Smooth muscle cell (in vitro differentiated cells): ENCODE measurements at regions not wholly inside any gene's neighbourhood (a gene's known extent, or its start where the extent isn't known, plus 50 kb on each side); places are given as distances from the start of the nearest gene placed in this dataset.
"Not testable (repeated sequence)": the region's sequence is repeated elsewhere in the genome, so short reads cannot be mapped to it uniquely, and the experiment has no call there.

Source experiments
- DNase-seq: peaks from one replicate; lab custom pipeline; 2025; ENCODE audit not compliant: unreplicated experiment; lab: John Stamatoyannopoulos, UW
- H2AFZ ChIP-seq: fragments of 200-600 bp; sonication (generic); 2 replicates; pipeline ENCODE4 v1.6.0; 2016; ENCODE audit warnings: antibody characterized with exemption, low read depth, mild to moderate bottlenecking
- H3F3A ChIP-seq: fragments of 200-600 bp; sonication (generic); 2 replicates; pipeline ENCODE4 v1.6.0; 2017; ENCODE audit warnings: antibody characterized with exemption, low read depth
- H3K27ac ChIP-seq: fragments of 200-600 bp; sonication (generic); 2 replicates; pipeline ENCODE4 v1.5.1; 2016; ENCODE audit warnings: low read depth, mild to moderate bottlenecking
- H3K27me3 ChIP-seq: fragments of 200-600 bp; sonication (generic); 2 replicates; pipeline ENCODE4 v1.6.1; 2016; ENCODE audit warnings: low read depth, mild to moderate bottlenecking
- H3K36me3 ChIP-seq: fragments of 200-600 bp; sonication (generic); 2 replicates; pipeline ENCODE4 v1.5.1; 2016; ENCODE audit warnings: low read depth
- H3K4me1 ChIP-seq: fragments of 200-600 bp; sonication (generic); 2 replicates; pipeline ENCODE4 v1.5.1; 2016; ENCODE audit warnings: low read depth
- H3K4me2 ChIP-seq: fragments of 200-600 bp; sonication (generic); 2 replicates; pipeline ENCODE4 v1.6.0; 2016; ENCODE audit warnings: mild to moderate bottlenecking
- H3K4me3 ChIP-seq: fragments of 200-600 bp; sonication (generic); 2 replicates; pipeline ENCODE4 v1.5.1; 2016; ENCODE audit warnings: mild to moderate bottlenecking
- H3K79me2 ChIP-seq: fragments of 200-600 bp; sonication (generic); 2 replicates; pipeline ENCODE4 v1.6.0; 2016; ENCODE audit warnings: low read depth, mild to moderate bottlenecking
- H3K9ac ChIP-seq: fragments of 200-600 bp; sonication (generic); 2 replicates; pipeline ENCODE4 v1.6.0; 2016; ENCODE audit warnings: low read depth
- H3K9me3 ChIP-seq: fragments of 200-600 bp; sonication (generic); replicated peaks from 2 replicates; pipeline ENCODE4 v1.5.1; 2016; ENCODE audit warnings: low read depth
- H4K20me1 ChIP-seq: fragments of 200-600 bp; sonication (generic); 2 replicates; pipeline ENCODE4 v1.6.0; 2016; ENCODE audit warnings: low read depth
- WGBS: methylation state at CpG from one replicate; pipeline ENCODE4 v1.1.7; 2016; ENCODE audit warnings: low lambda C conversion rate; 5-methylcytosine and 5-hydroxymethylcytosine counted together
- TF ChIP-seq, protein P1 (sequence below): fragments of 200-600 bp; sonication (generic); IDR thresholded peaks from 2 replicates; pipeline ENCODE4 v1.5.1; 2017; ENCODE audit warnings: borderline replicate concordance, mild to moderate bottlenecking, antibody characterized with exemption; ENCODE audit not compliant: insufficient read depth, poor library complexity, severe bottlenecking

DNA sequence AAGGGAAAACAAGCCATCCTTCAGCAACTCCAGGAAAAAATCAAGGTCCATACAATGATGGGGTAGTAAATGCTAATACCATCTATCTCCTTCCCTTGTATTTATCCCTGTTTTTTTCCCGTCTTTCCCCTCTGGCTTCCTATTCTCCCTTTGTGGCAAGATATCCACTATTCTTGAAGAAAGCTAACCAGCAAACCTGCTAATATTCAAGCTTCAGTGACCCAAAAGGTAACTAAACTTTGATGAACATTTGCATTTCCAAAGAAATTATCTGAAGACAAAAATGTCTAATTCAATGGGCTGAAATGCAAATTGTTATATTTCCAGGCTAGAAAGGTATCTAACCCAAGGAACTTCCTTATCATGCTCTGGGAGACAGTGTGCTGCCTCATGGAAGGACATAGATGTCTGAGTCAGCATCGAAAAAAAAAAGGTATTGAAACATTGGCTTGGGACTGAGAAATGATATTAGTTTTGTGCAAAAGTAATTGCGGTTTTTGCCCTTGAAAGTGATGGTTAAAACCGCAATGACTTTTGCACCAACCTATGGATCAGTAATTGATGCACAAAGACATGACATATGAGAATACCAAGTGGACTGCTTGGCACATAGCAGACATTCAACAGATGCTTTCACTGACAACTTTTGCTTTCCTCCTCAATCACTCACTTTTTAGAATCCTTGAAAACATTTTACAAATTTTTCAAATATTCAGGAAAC, 63.7 kb upstream of the HNMT start:
- H3K36me3 ChIP-seq, result no peaks in the 10 kb centered on the region
- H2AFZ ChIP-seq, result no peak overlapping the region

DNA sequence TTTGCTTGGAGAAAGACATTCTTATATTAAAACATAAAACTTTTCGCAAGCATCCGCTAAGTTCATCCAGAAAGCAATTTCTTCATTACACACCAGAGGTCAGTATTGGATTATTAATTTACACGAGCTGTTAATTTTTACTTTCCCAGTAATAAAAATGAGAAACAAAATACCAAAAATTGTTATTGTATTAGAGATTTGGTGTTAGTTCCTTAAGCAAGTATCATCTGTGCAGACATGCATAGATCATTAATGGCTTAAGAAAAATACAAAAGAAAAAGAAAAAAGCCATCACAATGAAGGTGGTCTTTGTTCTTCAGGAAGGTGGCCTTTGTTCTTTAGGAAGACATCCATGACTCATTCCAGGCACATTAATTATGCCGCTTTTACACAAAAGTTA, 53.6 kb upstream of the HNMT start:
- Histone ChIP-seq H4K20me1 (no peaks in the 10 kb centered on the region), H3K4me2 (no peak overlapping the region), H3K4me1 (no peaks in the 10 kb centered on the region), H3K79me2 (no peaks in the 10 kb centered on the region), H3K9ac (no peak overlapping the region), H3K9me3 (no peaks in the 10 kb centered on the region), H3K27ac (no peak overlapping the region), H3K4me3 (no peak overlapping the region), H2AFZ (no peak overlapping the region), H3F3A (no peaks in the 10 kb centered on the region), H3K36me3 (no peaks in the 10 kb centered on the region), H3K27me3 (no peaks in the 10 kb centered on the region)
- DNase-seq, result no peak
- WGBS, result 38% methylated on average over 4 of the region's 4 CpGs
- TF ChIP-seq, protein P1, sequence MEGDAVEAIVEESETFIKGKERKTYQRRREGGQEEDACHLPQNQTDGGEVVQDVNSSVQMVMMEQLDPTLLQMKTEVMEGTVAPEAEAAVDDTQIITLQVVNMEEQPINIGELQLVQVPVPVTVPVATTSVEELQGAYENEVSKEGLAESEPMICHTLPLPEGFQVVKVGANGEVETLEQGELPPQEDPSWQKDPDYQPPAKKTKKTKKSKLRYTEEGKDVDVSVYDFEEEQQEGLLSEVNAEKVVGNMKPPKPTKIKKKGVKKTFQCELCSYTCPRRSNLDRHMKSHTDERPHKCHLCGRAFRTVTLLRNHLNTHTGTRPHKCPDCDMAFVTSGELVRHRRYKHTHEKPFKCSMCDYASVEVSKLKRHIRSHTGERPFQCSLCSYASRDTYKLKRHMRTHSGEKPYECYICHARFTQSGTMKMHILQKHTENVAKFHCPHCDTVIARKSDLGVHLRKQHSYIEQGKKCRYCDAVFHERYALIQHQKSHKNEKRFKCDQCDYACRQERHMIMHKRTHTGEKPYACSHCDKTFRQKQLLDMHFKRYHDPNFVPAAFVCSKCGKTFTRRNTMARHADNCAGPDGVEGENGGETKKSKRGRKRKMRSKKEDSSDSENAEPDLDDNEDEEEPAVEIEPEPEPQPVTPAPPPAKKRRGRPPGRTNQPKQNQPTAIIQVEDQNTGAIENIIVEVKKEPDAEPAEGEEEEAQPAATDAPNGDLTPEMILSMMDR, result peak; percentile 73

More for the DNA sequence above, 63.7 kb upstream of the HNMT start:
- TF ChIP-seq, protein P1, result no peak
- no peak overlapping the region for H3K9ac ChIP-seq
- DNase-seq, result no peak
- H3K27ac ChIP-seq, result no peak overlapping the region
- WGBS, result 72% methylated on average over 4 of the region's 4 CpGs
- no peaks in the 10 kb centered on the region for H3K9me3 ChIP-seq
- H4K20me1 ChIP-seq, result no peaks in the 10 kb centered on the region
- no peak overlapping the region for H3K4me3 ChIP-seq
- no peaks in the 10 kb centered on the region for H3F3A ChIP-seq
- no peaks in the 10 kb centered on the region for H3K27me3 ChIP-seq
- H3K4me2 ChIP-seq, result no peak overlapping the region
- no peaks in the 10 kb centered on the region for H3K79me2 ChIP-seq
- H3K4me1 ChIP-seq, result no peaks in the 10 kb centered on the region

DNA sequence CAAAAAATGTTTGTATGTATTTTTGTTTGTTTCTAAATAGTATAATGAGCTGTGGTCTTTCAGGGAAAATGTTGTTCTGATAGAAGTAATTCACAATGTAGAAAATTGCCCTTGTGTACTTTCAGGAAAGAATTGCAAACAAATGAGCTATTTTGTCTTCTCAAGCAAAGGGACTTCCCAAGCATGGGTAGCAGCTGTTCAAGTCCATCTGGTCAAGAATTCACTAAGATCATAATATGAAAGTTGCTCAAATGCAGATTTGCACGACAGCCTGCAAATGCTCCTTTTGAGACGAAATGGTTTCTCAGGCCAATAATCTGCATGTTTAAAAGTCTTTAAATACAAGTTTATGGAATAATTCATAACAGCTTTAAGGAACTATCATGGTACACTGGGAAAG, 51.9 kb upstream of the HNMT start:
- no peak overlapping the region for H3K27ac ChIP-seq
- H3K9me3 ChIP-seq, result no peaks in the 10 kb centered on the region
- H4K20me1 ChIP-seq, result no peaks in the 10 kb centered on the region
- no peaks in the 10 kb centered on the region for H3K27me3 ChIP-seq
- no peaks in the 10 kb centered on the region for H3F3A ChIP-seq
- DNase-seq, result no peak
- no peaks in the 10 kb centered on the region for H3K79me2 ChIP-seq
- TF ChIP-seq, protein P1, result no peak
- H3K4me2 ChIP-seq, result no peak overlapping the region
- no peak overlapping the region for H3K9ac ChIP-seq
- no peak overlapping the region for H3K4me3 ChIP-seq
- no peaks in the 10 kb centered on the region for H3K36me3 ChIP-seq
- 92% methylated on average over 2 of the region's 2 CpGs for WGBS
- no peaks in the 10 kb centered on the region for H3K4me1 ChIP-seq
- H2AFZ ChIP-seq, result no peak overlapping the region

DNA sequence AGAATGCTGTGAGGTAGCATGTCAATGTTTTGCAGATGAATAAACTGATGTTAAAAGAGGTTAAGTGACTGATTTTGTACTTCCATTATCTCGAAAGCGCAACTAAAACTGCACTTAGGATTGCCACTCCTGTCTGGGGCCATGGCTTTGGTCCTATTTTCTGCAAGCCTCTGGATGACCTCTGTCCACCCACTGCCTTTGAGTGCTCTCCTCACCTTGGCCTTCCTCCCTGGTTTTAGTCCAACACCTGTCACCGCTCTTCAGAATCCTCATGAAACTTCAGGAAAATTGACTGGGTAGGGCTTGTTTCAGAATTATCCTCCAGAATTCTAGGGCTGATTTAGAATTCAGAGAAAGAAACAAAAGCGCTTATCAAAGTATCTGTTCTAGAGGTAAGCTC, 51.1 kb upstream of the HNMT start:
- no peaks in the 10 kb centered on the region for H3F3A ChIP-seq

DNA sequence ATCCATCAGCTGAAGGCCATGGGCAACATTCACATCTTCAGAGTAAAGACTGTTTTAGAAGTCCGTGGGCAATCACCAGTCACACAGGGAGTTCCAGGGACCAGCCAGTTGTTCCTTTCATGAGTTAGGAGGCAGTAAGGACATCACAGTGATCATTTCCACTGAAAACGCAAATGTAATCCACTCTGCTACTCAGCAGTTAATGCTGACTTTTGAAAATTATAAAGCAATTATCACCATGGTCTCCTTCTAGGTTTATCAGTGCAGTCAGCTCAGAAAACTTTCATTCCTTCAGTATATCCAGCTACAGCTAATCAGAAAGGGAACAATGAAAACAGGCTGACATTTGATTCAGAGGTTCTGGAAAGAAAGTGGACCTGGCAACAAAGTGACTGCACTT, 50.6 kb upstream of the HNMT start:
- H3K9ac ChIP-seq, DNase-seq, H4K20me1 ChIP-seq, H3K4me2 ChIP-seq, H3K27ac ChIP-seq, H3K79me2 ChIP-seq, H3K36me3 ChIP-seq, H3K4me1 ChIP-seq, H3K27me3 ChIP-seq, H2AFZ ChIP-seq, H3K9me3 ChIP-seq, H3K4me3 ChIP-seq, H3F3A ChIP-seq: not testable (repeated sequence)
- 83% methylated on average over 2 of the region's 2 CpGs for WGBS

More for the DNA sequence above, 51.1 kb upstream of the HNMT start:
- Histone ChIP-seq H2AFZ (no peak overlapping the region), H3K27me3 (no peaks in the 10 kb centered on the region), H3K27ac (no peak overlapping the region), H3K79me2 (no peaks in the 10 kb centered on the region), H4K20me1 (no peaks in the 10 kb centered on the region), H3K4me2 (no peak overlapping the region), H3K9ac (no peak overlapping the region), H3K4me3 (no peak overlapping the region), H3K9me3 (no peaks in the 10 kb centered on the region), H3K4me1 (no peaks in the 10 kb centered on the region), H3K36me3 (no peaks in the 10 kb centered on the region)
- TF ChIP-seq, protein P1, result no peak
- no peak for DNase-seq
- 98% methylated on average over 4 of the region's 4 CpGs for WGBS
